ENCODE measurements at regions not wholly inside any gene's neighbourhood (a gene's known extent, or its start where the extent isn't known, plus 50 kb on each side); places are given as distances from the start of the nearest gene placed in this dataset.

GRCh38 chr1:57908147-57908890 lies 484.5 kb upstream of the DAB1 start:
- TF ChIP-seq POLR2A (IDR thresholded peaks at IDR 0.05): no peak
- TF ChIP-seq CTCF (IDR thresholded peaks at IDR 0.05): no peak

All from body of pancreas (tissue), 4 donors.